Ishikawa (cell line): ENCODE measurements at regions not wholly inside any gene's neighbourhood (a gene's known extent, or its start where the extent isn't known, plus 50 kb on each side); places are given as distances from the start of the nearest gene placed in this dataset.

ENCODE experiments used
- CEBPB ChIP-seq: IDR thresholded peaks from 2 replicates; pipeline ENCODE4 v1.6.1; 2012
- CREB1 ChIP-seq: IDR thresholded peaks from 2 replicates; pipeline ENCODE4 v1.6.1; 2012; ENCODE audit warnings: low read depth
- EGR1 ChIP-seq: IDR thresholded peaks from 2 replicates; pipeline ENCODE4 v1.6.1; 2012
- EP300 ChIP-seq: IDR thresholded peaks from 2 replicates; pipeline ENCODE4 v1.6.1; 2012; ENCODE audit warnings: borderline replicate concordance
- FOXM1 ChIP-seq: IDR thresholded peaks from 2 replicates; pipeline ENCODE4 v1.6.1; 2012; ENCODE audit warnings: low read depth, borderline replicate concordance
- MAX ChIP-seq: IDR thresholded peaks from 2 replicates; pipeline ENCODE4 v1.6.1; 2012
- NFIC ChIP-seq: IDR thresholded peaks from 2 replicates; pipeline ENCODE4 v1.6.1; 2012
- RAD21 ChIP-seq: IDR thresholded peaks from 2 replicates; pipeline ENCODE4 v1.6.1; 2012; ENCODE audit warnings: low read depth
- REST ChIP-seq: IDR thresholded peaks from 2 replicates; pipeline ENCODE4 v1.6.1; 2012; ENCODE audit warnings: low read depth, mild to moderate bottlenecking
- TAF1 ChIP-seq: IDR thresholded peaks from 2 replicates; pipeline ENCODE4 v1.6.1; 2012; ENCODE audit warnings: low read depth, mild to moderate bottlenecking
- TCF12 ChIP-seq: IDR thresholded peaks from 2 replicates; pipeline ENCODE4 v1.6.1; 2012; ENCODE audit warnings: low read depth
- TEAD4 ChIP-seq: IDR thresholded peaks from 2 replicates; pipeline ENCODE4 v1.6.1; 2012
- YY1 ChIP-seq: IDR thresholded peaks from 2 replicates; pipeline ENCODE4 v1.6.1; 2012; ENCODE audit warnings: low read depth
- ZBTB7A ChIP-seq: IDR thresholded peaks from 2 replicates; pipeline ENCODE4 v1.6.1; 2012; ENCODE audit warnings: low read depth
- TF ChIP-seq, protein P1 (sequence below): IDR thresholded peaks from 2 replicates; pipeline ENCODE4 v1.6.1; 2012

DNA sequence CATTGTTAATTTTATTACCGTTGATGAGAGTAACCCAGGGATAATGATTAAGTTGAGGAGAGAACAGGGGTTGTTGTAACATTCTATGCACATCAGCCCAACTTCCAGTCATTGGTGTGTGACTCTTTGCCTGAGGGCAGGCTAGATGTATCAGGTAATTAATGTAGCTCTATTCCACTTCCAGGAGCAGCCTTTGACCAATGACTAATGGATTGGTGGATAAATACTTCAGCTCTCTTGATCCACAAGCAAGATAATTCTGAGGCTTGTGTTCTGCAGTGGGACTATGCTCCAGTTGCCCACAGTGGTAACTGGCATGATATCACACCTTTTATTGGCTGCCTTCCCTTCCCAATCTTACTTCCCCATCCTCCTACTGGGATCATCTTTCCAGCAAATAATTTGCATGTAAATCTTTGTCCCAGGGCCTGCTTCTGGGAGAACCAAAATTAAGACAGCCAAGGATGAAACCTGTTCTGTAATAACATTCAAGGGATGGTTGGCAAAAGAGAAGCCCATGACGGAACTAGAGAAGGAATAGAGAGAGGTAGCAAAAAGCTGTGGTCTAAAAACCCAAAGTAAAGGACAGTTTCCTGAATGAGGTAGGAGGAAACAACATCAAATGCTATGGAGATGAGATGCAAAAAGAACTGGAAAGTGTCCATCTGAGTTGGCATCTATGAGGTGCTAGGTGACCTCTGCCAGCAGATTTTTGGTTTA lies 241.4 kb upstream of the RPS6KA3 start:
- TF ChIP-seq YY1 (no peak), FOXM1 (no peak), EP300 (no peak), TEAD4 (no peak), NFIC (no peak), MAX (no peak), TAF1 (no peak), EGR1 (no peak), ZBTB7A (no peak), CEBPB (no peak), CREB1 (no peak), TCF12 (no peak), REST (no peak), RAD21 (no peak)
- TF ChIP-seq, protein P1, sequence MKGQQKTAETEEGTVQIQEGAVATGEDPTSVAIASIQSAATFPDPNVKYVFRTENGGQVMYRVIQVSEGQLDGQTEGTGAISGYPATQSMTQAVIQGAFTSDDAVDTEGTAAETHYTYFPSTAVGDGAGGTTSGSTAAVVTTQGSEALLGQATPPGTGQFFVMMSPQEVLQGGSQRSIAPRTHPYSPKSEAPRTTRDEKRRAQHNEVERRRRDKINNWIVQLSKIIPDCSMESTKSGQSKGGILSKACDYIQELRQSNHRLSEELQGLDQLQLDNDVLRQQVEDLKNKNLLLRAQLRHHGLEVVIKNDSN: no peak

DNA sequence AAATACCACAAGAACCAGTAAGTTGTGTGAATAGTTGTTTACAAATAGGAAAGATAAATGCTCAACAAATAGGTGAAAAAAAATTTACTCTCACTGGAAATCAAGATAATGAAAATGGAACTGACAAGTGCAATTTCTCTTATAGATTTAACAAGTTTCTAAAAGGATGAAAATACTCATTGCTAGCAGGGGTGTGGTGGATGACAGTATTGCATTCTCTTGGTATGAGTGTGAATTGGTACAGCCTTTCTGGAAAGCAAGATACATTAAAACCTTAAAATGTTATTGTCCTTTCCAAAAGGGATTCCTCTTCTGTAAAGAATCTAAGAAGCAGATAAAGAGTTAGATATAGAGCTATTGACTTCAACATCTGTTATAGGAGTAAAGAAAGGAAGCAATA lies 240.0 kb upstream of the RPS6KA3 start:
- TF ChIP-seq CEBPB: no peak
- no peak for TF ChIP-seq MAX
- no peak for TF ChIP-seq FOXM1
- no peak for TF ChIP-seq CREB1
- TF ChIP-seq NFIC: no peak
- TF ChIP-seq EGR1: no peak
- no peak for TF ChIP-seq EP300

DNA sequence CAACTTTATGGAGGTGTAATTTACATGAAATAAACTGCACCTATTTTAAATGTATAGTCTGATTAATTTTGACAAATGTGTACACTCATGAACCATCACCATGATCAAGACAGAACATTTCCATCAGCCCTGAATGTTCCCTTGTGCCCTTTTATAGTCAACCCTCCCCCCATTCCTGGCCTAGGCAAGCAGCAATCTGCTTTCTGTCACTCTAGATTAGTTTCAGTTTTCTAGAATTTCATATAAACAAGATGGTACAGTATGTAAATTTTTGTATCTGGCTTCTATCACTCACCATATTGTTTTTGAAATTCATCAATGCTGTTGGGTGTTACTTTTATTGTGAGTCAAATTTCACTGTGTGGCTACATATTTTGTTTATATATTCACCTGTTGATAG lies 234.2 kb upstream of the RPS6KA3 start:
- TF ChIP-seq ZBTB7A (no peak), TAF1 (no peak), NFIC (no peak), CREB1 (no peak), REST (no peak), MAX (no peak), CEBPB (no peak), EP300 (no peak), EGR1 (no peak), YY1 (no peak), RAD21 (no peak)
- TF ChIP-seq, protein P1: no peak

DNA sequence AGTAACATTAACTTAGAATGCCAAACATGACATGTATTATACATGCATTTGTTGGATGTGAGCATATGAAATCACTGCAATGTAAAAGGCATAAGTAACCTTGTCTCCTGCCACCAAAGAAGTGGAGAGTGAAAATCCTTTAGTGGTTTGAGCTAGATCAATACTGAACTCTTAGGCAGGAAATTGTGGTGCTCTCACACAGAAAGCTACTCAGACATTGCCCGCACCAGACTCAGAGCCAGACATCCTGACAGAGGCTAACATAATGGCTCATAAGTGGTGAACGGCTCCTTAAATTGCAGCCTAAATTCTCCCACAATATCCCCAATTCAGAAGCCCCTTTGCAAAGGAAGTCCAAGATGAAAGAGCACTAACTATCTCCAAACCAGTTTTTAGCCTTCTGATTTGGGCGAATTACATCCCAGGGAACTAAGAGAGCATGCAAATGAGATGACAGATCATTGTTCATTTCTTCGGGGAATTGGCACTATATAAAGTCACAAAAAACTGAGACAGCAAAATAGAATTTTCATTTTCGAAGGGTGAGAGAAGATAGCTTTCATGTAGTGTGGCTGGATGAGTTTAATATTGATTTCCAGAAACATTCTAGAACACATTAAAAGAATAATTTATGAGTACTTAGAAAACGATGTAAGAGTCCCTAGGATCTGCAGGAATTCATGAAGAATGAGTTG lies 233.6 kb upstream of the RPS6KA3 start:
- no peak for TF ChIP-seq ZBTB7A
- TF ChIP-seq, protein P1: no peak

GRCh38 chrX:20499763-20500162 lies 233.1 kb upstream of the RPS6KA3 start:
- TF ChIP-seq RAD21 (no peak), FOXM1 (no peak), TEAD4 (no peak), CREB1 (no peak), MAX (no peak), NFIC (no peak), TCF12 (no peak), CEBPB (no peak), YY1 (no peak)
